H9 (cell line): ENCODE measurements at regions not wholly inside any gene's neighbourhood (a gene's known extent, or its start where the extent isn't known, plus 50 kb on each side); places are given as distances from the start of the nearest gene placed in this dataset.

Experiments used
- DNase-seq: peaks from one replicate; pipeline ENCODE4 v3.0.0-alpha.2; 2017
- H2AFZ ChIP-seq: one replicate; pipeline ENCODE4 v1.6.1; 2013; ENCODE audit warnings: mild to moderate bottlenecking, low read length, control low read depth, moderate library complexity
- H2AK5ac ChIP-seq: 2 replicates; pipeline ENCODE4 v1.6.1; 2013; ENCODE audit warnings: low read length, control low read depth, mixed read lengths; ENCODE audit not compliant: insufficient read length
- H2BK120ac ChIP-seq: one replicate; pipeline ENCODE4 v1.6.1; 2013; ENCODE audit warnings: low read depth, mild to moderate bottlenecking, low read length, control low read depth, inconsistent platforms; ENCODE audit not compliant: poor library complexity, severe bottlenecking
- H2BK12ac ChIP-seq: 2 replicates; pipeline ENCODE4 v1.6.1; 2013; ENCODE audit warnings: low read length, control low read depth, mixed read lengths, low read depth; ENCODE audit not compliant: insufficient read length
- H2BK15ac ChIP-seq: 2 replicates; pipeline ENCODE4 v1.6.1; 2013; ENCODE audit warnings: low read depth, low read length, control low read depth
- H2BK20ac ChIP-seq: one replicate; pipeline ENCODE4 v1.6.1; 2013; ENCODE audit warnings: low read depth, mild to moderate bottlenecking, low read length, control low read depth, inconsistent platforms; ENCODE audit not compliant: poor library complexity, severe bottlenecking
- H2BK5ac ChIP-seq: 2 replicates; pipeline ENCODE4 v1.6.1; 2013; ENCODE audit warnings: low read length, control low read depth, mixed read lengths; ENCODE audit not compliant: insufficient read length
- H3K14ac ChIP-seq: 2 replicates; pipeline ENCODE4 v1.6.1; 2013; ENCODE audit warnings: low read length, control low read depth; ENCODE audit not compliant: insufficient read depth
- H3K18ac ChIP-seq: 2 replicates; pipeline ENCODE4 v1.6.1; 2013; ENCODE audit warnings: low read depth, mild to moderate bottlenecking, mixed read lengths, low read length, control low read depth; ENCODE audit not compliant: insufficient read length
- H3K23ac ChIP-seq: 2 replicates; pipeline ENCODE4 v1.6.1; 2013; ENCODE audit warnings: low read length, control low read depth, mixed read lengths, low read depth; ENCODE audit not compliant: insufficient read length
- H3K23me2 ChIP-seq: 2 replicates; pipeline ENCODE4 v1.6.1; 2013; ENCODE audit warnings: low read depth, mild to moderate bottlenecking, mixed read lengths, low read length, control low read depth; ENCODE audit not compliant: insufficient read length, poor library complexity, severe bottlenecking
- H3K27ac ChIP-seq: 2 replicates; pipeline ENCODE4 v1.5.1; 2013; ENCODE audit warnings: low read length, control low read depth, mixed read lengths, low read depth; ENCODE audit not compliant: insufficient read length
- H3K27me3 ChIP-seq: 2 replicates; pipeline ENCODE4 v1.6.1; 2013; ENCODE audit warnings: low read length, control low read depth, inconsistent platforms; ENCODE audit not compliant: insufficient read depth
- H3K4ac ChIP-seq: 2 replicates; pipeline ENCODE4 v1.6.1; 2013; ENCODE audit warnings: low read depth, mild to moderate bottlenecking, control low read depth, inconsistent platforms, low read length, moderate library complexity
- H3K4me1 ChIP-seq: 2 replicates; pipeline ENCODE4 v1.6.1; 2013; ENCODE audit warnings: low read length, control low read depth, inconsistent platforms; ENCODE audit not compliant: insufficient read depth
- H3K4me2 ChIP-seq: 2 replicates; pipeline ENCODE4 v1.6.1; 2013; ENCODE audit warnings: low read length, control low read depth, mixed read lengths; ENCODE audit not compliant: insufficient read length, insufficient read depth
- H3K56ac ChIP-seq: 2 replicates; pipeline ENCODE4 v1.6.1; 2013; ENCODE audit warnings: low read depth, mild to moderate bottlenecking, mixed read lengths, low read length, control low read depth; ENCODE audit not compliant: insufficient read length
- H3K79me1 ChIP-seq: 2 replicates; pipeline ENCODE4 v1.6.1; 2013; ENCODE audit warnings: low read depth, mild to moderate bottlenecking, moderate library complexity, low read length, control low read depth, inconsistent platforms; ENCODE audit not compliant: insufficient read depth, poor library complexity, severe bottlenecking
- H3K79me2 ChIP-seq: 2 replicates; pipeline ENCODE4 v1.6.1; 2013; ENCODE audit warnings: low read length, control low read depth, inconsistent platforms; ENCODE audit not compliant: insufficient read depth
- H3K9ac ChIP-seq: 2 replicates; pipeline ENCODE4 v1.6.1; 2013; ENCODE audit warnings: low read length, control low read depth, mixed read lengths; ENCODE audit not compliant: insufficient read length; ENCODE audit errors: extremely low read depth
- H3K9me3 ChIP-seq: one replicate; pipeline ENCODE4 v1.6.1; 2013; ENCODE audit warnings: low read depth, low read length, inconsistent platforms; ENCODE audit not compliant: control insufficient read depth
- H3T11ph ChIP-seq: one replicate; pipeline ENCODE4 v1.6.1; 2013; ENCODE audit warnings: mild to moderate bottlenecking, low read length, control low read depth, inconsistent platforms
- H4K20me1 ChIP-seq: one replicate; pipeline ENCODE4 v1.6.1; 2013; ENCODE audit not compliant: control insufficient read depth, insufficient read length, insufficient read depth
- H4K5ac ChIP-seq: 2 replicates; pipeline ENCODE4 v1.6.1; 2013; ENCODE audit warnings: low read depth, mild to moderate bottlenecking, mixed read lengths, low read length, control low read depth; ENCODE audit not compliant: insufficient read length
- H4K8ac ChIP-seq: replicated peaks from 2 replicates; pipeline ENCODE4 v1.6.1; 2013; ENCODE audit warnings: low read length, control low read depth, mixed read lengths, low read depth; ENCODE audit not compliant: insufficient read length
- H4K91ac ChIP-seq: 2 replicates; pipeline ENCODE4 v1.6.1; 2013; ENCODE audit warnings: low read depth, mild to moderate bottlenecking, moderate library complexity, mixed read lengths, low read length, control low read depth; ENCODE audit not compliant: insufficient read length
- H3K27ac Mint-ChIP-seq, 3 experiments: 2 replicates in 2 of 3; 3 replicates in 1 of 3; pipeline ENCODE4 v1.8.0; 2020 to 2021; ENCODE audit warnings: mixed read lengths in 3 of 3, mild to moderate bottlenecking in 1 of 3, moderate library complexity in 1 of 3
- H3K27me3 Mint-ChIP-seq: 2 replicates; pipeline ENCODE4 v1.8.0; 2021; ENCODE audit warnings: low read depth, mild to moderate bottlenecking, moderate library complexity, mixed read lengths
- H3K36me3 Mint-ChIP-seq, 3 experiments: 2 replicates in 2 of 3; 3 replicates in 1 of 3; pipeline ENCODE4 v1.8.0; 2020 to 2021; ENCODE audit warnings: low read depth in 3 of 3, mixed read lengths in 3 of 3; ENCODE audit not compliant: insufficient read depth in 1 of 3
- H3K4me1 Mint-ChIP-seq, 2 experiments: 2 replicates each; pipeline ENCODE4 v1.8.0; 2020; ENCODE audit warnings: mixed read lengths in 2 of 2
- H3K4me3 Mint-ChIP-seq, 2 experiments: 2 replicates in 1 of 2; 3 replicates in 1 of 2; pipeline ENCODE4 v1.8.0; 2020 to 2021; ENCODE audit warnings: mild to moderate bottlenecking in 2 of 2, mixed read lengths in 2 of 2, moderate library complexity in 1 of 2
- H3K9me3 Mint-ChIP-seq, 2 experiments: 2 replicates in 1 of 2; 3 replicates in 1 of 2; pipeline ENCODE4 v1.8.0; 2020; ENCODE audit warnings: mild to moderate bottlenecking in 2 of 2, mixed read lengths in 2 of 2, moderate library complexity in 1 of 2
- CTCF ChIP-seq: fragments of 200-600 bp; sonication (generic); conservative IDR thresholded peaks from 3 replicates; pipeline ENCODE4 v1.8.0; 2021; ENCODE audit warnings: antibody characterized with exemption, mild to moderate bottlenecking
- WGBS: extraction: QIAGEN DNeasy Blood & Tissue Kit; methylation state at CpG from one replicate; pipeline ENCODE4 v1.1.7; 2013; ENCODE audit warnings: missing lambda C conversion rate, low lambda C conversion rate, mixed read lengths; ENCODE audit not compliant: insufficient read length; ENCODE audit errors: extremely low coverage; 5-methylcytosine and 5-hydroxymethylcytosine counted together

GRCh38 chr4:11261066-11261850 is 167.4 kb downstream of the HS3ST1 start:
- H2BK5ac ChIP-seq, result no peak overlapping the region
- no peak overlapping the region for H2BK120ac ChIP-seq
- no peak overlapping the region for H3K4me2 ChIP-seq
- no peaks in the 10 kb centered on the region for H3K27me3 ChIP-seq
- Mint-ChIP-seq H3K4me1 (peaks cover 13 to 14% of the 10 kb centered on the region in 2 experiments), H3K27me3 (no peaks in the 10 kb centered on the region), H3K36me3 (no peaks in the 10 kb centered on the region), H3K27ac (no peak overlapping the region; a peak in 1 of 7 replicates), H3K9me3 (no peaks in the 10 kb centered on the region), H3K4me3 (no peak overlapping the region)
- H2BK15ac ChIP-seq, result no peak overlapping the region
- no peaks in the 10 kb centered on the region for H3K9me3 ChIP-seq
- no peak overlapping the region for H3K27ac ChIP-seq
- H2AFZ ChIP-seq, result no peak overlapping the region
- no CpG with 5 or more reads among the region's 7 CpGs for WGBS
- H3T11ph ChIP-seq, result no peak overlapping the region
- H3K79me2 ChIP-seq, result no peaks in the 10 kb centered on the region
- H3K4me1 ChIP-seq, result no peaks in the 10 kb centered on the region; the same call in 1 of the 2 replicates
- no peaks in the 10 kb centered on the region for H3K23me2 ChIP-seq
- H4K91ac ChIP-seq, result no peak overlapping the region
- no peak overlapping the region for H3K9ac ChIP-seq
- no peak overlapping the region for H2AK5ac ChIP-seq
- no peak overlapping the region for H3K18ac ChIP-seq
- TF ChIP-seq CTCF, result no peak
- H3K23ac ChIP-seq, result no peak overlapping the region
- H4K8ac ChIP-seq, result no peak overlapping the region
- no peak overlapping the region for H3K4ac ChIP-seq
- H3K14ac ChIP-seq, result no peak overlapping the region
- no peaks in the 10 kb centered on the region for H3K79me1 ChIP-seq
- H4K5ac ChIP-seq, result no peak overlapping the region
- no peaks in the 10 kb centered on the region for H4K20me1 ChIP-seq
- no peak for DNase-seq
- H2BK20ac ChIP-seq, result no peak overlapping the region
- no peak overlapping the region for H2BK12ac ChIP-seq
- no peak overlapping the region for H3K56ac ChIP-seq
